GM12892 (cell line): ENCODE measurements at regions not wholly inside any gene's neighbourhood (a gene's known extent, or its start where the extent isn't known, plus 50 kb on each side); places are given as distances from the start of the nearest gene placed in this dataset.

Experiments
- POLR2A ChIP-seq: IDR thresholded peaks from 2 replicates; pipeline ENCODE4 v1.6.1; 2011; ENCODE audit warnings: low read depth, low read length, control low read depth
- POLR2AphosphoS5 ChIP-seq: IDR thresholded peaks from 2 replicates; pipeline ENCODE4 v1.6.1; 2011; ENCODE audit warnings: low read depth, low read length, control low read depth

GRCh38 chr11:106234794-106235193, 157.3 kb downstream of the AASDHPPT start:
- no peak for TF ChIP-seq POLR2A
- TF ChIP-seq POLR2AphosphoS5, result no peak
